OCI-LY3 (cell line): ENCODE measurements at regions not wholly inside any gene's neighbourhood (a gene's known extent, or its start where the extent isn't known, plus 50 kb on each side); places are given as distances from the start of the nearest gene placed in this dataset.

Source experiments
- H2AFZ ChIP-seq: fragments of 200-600, 300-600 bp; shearing (Covaris generic); 2 replicates; pipeline ENCODE4 v1.6.0; 2014; ENCODE audit warnings: antibody characterized with exemption, low read depth, low read length
- H3K27ac ChIP-seq: fragments of 200-600, 300-600 bp; sonication (generic); 2 replicates; pipeline ENCODE4 v1.5.1; 2014; ENCODE audit warnings: mild to moderate bottlenecking, low read length, moderate library complexity, mixed read lengths
- H3K27me3 ChIP-seq: fragments of 200-600, 300-600 bp; sonication (generic); 2 replicates; pipeline ENCODE4 v1.6.1; 2014; ENCODE audit warnings: low read depth, low read length, mixed read lengths
- H3K36me3 ChIP-seq: fragments of 200-600, 300-600 bp; sonication (generic); replicated peaks from 2 replicates; pipeline ENCODE3; 2014; ENCODE audit warnings: low read depth, low read length, mixed read lengths
- H3K4me1 ChIP-seq: fragments of 300-600, 200-600 bp; sonication (generic); 2 replicates; pipeline ENCODE4 v1.6.1; 2014; ENCODE audit warnings: low read length, mixed read lengths
- H3K4me2 ChIP-seq: fragments of 200-600, 300-600 bp; sonication (generic); 2 replicates; pipeline ENCODE4 v1.6.1; 2014; ENCODE audit warnings: low read length, mixed read lengths
- H3K4me3 ChIP-seq: fragments of 300-600, 200-600 bp; sonication (generic); 2 replicates; pipeline ENCODE4 v1.5.1; 2014; ENCODE audit warnings: antibody characterized with exemption, mild to moderate bottlenecking, low read length, moderate library complexity
- H3K79me2 ChIP-seq: fragments of 300-600, 200-600 bp; shearing (Covaris generic); 2 replicates; pipeline ENCODE4 v1.6.1; 2014; ENCODE audit warnings: mild to moderate bottlenecking, low read length, mixed read lengths
- H3K9ac ChIP-seq: fragments of 300-600, 200-600 bp; shearing (Covaris generic); 2 replicates; pipeline ENCODE4 v1.6.0; 2014; ENCODE audit warnings: mild to moderate bottlenecking, low read length, moderate library complexity
- H3K9me3 ChIP-seq: fragments of 200-600, 300-600 bp; shearing (Covaris generic); 2 replicates; pipeline ENCODE4 v1.6.1; 2014; ENCODE audit warnings: low read length, mixed read lengths; ENCODE audit not compliant: insufficient read depth
- H4K20me1 ChIP-seq: fragments of 200-600, 300-600 bp; sonication (generic); 2 replicates; pipeline ENCODE4 v1.6.1; 2016; ENCODE audit warnings: low read length, mixed read lengths; ENCODE audit not compliant: insufficient read depth
- CTCF ChIP-seq: fragments of 200-600, 300-600 bp; sonication (generic); IDR thresholded peaks from 2 replicates; pipeline ENCODE4 v1.5.1; 2014; ENCODE audit warnings: antibody characterized with exemption, low read length, low read depth
- EZH2phosphoT487 ChIP-seq: fragments of 200-600 bp; shearing (Covaris generic); IDR thresholded peaks from 2 replicates; pipeline ENCODE4 v1.6.1; 2018; ENCODE audit warnings: antibody characterized with exemption, mixed run types, low read depth

GRCh38 chr15:69631005-69631404 lies 178.4 kb downstream of the RPLP1 start:
- Histone ChIP-seq H2AFZ (no peak overlapping the region), H3K4me3 (no peak overlapping the region), H3K9me3 (no peaks in the 10 kb centered on the region), H3K4me2 (no peak overlapping the region), H3K27ac (no peak overlapping the region), H3K9ac (no peak overlapping the region), H3K79me2 (no peaks in the 10 kb centered on the region), H4K20me1 (no peaks in the 10 kb centered on the region), H3K27me3 (peaks cover 97% of the 10 kb centered on the region), H3K36me3 (no peaks in the 10 kb centered on the region), H3K4me1 (no peaks in the 10 kb centered on the region)
- TF ChIP-seq CTCF = no peak
- no peak for TF ChIP-seq EZH2phosphoT487

DNA sequence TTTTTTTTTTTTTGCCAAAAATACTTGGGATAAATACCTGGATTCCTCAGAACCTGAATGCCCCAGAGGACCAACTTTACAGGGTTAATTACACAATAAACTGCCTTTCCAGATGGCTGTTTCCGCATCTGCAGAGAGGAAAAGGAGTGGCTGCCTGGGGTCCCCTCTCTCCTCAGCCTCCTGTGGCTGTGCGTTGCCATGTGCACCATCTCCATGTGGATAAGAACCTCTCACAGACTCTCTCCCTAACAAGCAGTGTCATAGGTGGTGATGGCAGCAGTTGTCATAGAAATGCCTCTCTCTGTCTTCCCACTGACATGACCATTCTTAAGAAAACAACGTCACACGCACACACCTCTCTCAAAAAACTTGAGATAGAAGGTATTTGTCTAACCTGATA lies 179.4 kb downstream of the RPLP1 start:
- Histone ChIP-seq H3K27ac (no peak overlapping the region), H3K27me3 (peaks cover 94% of the 10 kb centered on the region)

DNA sequence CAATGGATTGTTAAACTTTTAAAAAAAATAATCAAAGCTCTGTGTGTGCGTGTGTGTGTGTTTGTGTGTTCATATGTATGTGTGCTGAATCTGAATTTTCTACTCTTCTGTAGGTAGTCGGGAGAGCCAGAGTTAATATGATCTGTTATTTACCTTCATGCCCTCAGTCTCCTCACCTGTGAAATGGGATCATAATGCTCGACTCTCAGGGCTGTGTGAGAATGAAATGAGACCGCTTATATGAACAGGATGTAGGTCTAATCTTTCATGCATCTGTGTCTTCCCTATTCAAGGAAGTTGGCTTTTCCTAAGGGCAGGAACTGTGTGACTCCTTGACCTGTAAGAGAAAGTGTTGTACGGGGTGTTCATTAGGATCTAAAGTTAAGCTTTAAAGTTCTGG lies 182.2 kb downstream of the RPLP1 start:
- H3K27ac ChIP-seq = no peak overlapping the region
- no peaks in the 10 kb centered on the region for H4K20me1 ChIP-seq
- no peak overlapping the region for H3K4me3 ChIP-seq
- no peak overlapping the region for H2AFZ ChIP-seq
- TF ChIP-seq EZH2phosphoT487 = no peak
- no peak for TF ChIP-seq CTCF
- no peaks in the 10 kb centered on the region for H3K4me1 ChIP-seq
- no peaks in the 10 kb centered on the region for H3K79me2 ChIP-seq
- H3K4me2 ChIP-seq = no peak overlapping the region
- H3K36me3 ChIP-seq = no peaks in the 10 kb centered on the region
- no peak overlapping the region for H3K9ac ChIP-seq
- no peaks in the 10 kb centered on the region for H3K9me3 ChIP-seq
- peaks cover 86% of the 10 kb centered on the region for H3K27me3 ChIP-seq

More for the DNA sequence above, 179.4 kb downstream of the RPLP1 start:
- Histone ChIP-seq H3K36me3 (no peaks in the 10 kb centered on the region), H4K20me1 (no peaks in the 10 kb centered on the region), H2AFZ (no peak overlapping the region), H3K4me2 (no peak overlapping the region), H3K79me2 (no peaks in the 10 kb centered on the region), H3K9ac (no peak overlapping the region), H3K4me1 (no peaks in the 10 kb centered on the region), H3K4me3 (no peak overlapping the region), H3K9me3 (no peaks in the 10 kb centered on the region)
- TF ChIP-seq CTCF (no peak), EZH2phosphoT487 (no peak)

- Histone ChIP-seq H3K4me1 (no peaks in the 10 kb centered on the region), H3K79me2 (no peaks in the 10 kb centered on the region), H3K4me3 (no peak overlapping the region), H3K36me3 (no peaks in the 10 kb centered on the region), H3K9ac (no peak overlapping the region), H3K4me2 (no peak overlapping the region), H2AFZ (no peak overlapping the region), H4K20me1 (no peaks in the 10 kb centered on the region), H3K9me3 (0 out of 2 replicates have a peak, but pooled peaks cover 3% of the 10 kb centered on the region), H3K27me3 (peaks cover 85% of the 10 kb centered on the region), H3K27ac (no peak overlapping the region)
- no peak for TF ChIP-seq CTCF
Measured at GRCh38 chr15:69636169-69636915, 183.7 kb downstream of the RPLP1 start.
